ENCODE measurements at regions not wholly inside any gene's neighbourhood (a gene's known extent, or its start where the extent isn't known, plus 50 kb on each side); places are given as distances from the start of the nearest gene placed in this dataset.

- POLR2A ChIA-PET = no interaction called here
- no peak overlapping the region for H3K4me3 Mint-ChIP-seq
- peaks cover 38% of the 10 kb centered on the region for H3K36me3 Mint-ChIP-seq
- H3K4me1 Mint-ChIP-seq = no peaks in the 10 kb centered on the region
- TF ChIP-seq SMAD4 (CRISPR knock-in tag; IDR thresholded peaks at IDR 0.05) (no peak), JAZF1 (CRISPR knock-in tag; IDR thresholded peaks at IDR 0.05) (no peak)
- TF ChIP-seq, protein P1, sequence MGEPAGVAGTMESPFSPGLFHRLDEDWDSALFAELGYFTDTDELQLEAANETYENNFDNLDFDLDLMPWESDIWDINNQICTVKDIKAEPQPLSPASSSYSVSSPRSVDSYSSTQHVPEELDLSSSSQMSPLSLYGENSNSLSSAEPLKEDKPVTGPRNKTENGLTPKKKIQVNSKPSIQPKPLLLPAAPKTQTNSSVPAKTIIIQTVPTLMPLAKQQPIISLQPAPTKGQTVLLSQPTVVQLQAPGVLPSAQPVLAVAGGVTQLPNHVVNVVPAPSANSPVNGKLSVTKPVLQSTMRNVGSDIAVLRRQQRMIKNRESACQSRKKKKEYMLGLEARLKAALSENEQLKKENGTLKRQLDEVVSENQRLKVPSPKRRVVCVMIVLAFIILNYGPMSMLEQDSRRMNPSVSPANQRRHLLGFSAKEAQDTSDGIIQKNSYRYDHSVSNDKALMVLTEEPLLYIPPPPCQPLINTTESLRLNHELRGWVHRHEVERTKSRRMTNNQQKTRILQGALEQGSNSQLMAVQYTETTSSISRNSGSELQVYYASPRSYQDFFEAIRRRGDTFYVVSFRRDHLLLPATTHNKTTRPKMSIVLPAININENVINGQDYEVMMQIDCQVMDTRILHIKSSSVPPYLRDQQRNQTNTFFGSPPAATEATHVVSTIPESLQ (CRISPR knock-in tag; IDR thresholded peaks at IDR 0.05) = no peak
- H3K27me3 Mint-ChIP-seq (ENCODE audit: low read depth) = no peaks in the 10 kb centered on the region
- peaks cover 49% of the 10 kb centered on the region for H3K9me3 Mint-ChIP-seq
- no peak for ATAC-seq
- no peak for DNase-seq (ENCODE audit: low spot score)
- CTCF ChIA-PET = no interaction called here
- H3K27ac Mint-ChIP-seq = no peak overlapping the region
These were observed 586.2 kb downstream of the NR2F2 start for GRCh38 chr15:96916750-96917149.

DNA sequence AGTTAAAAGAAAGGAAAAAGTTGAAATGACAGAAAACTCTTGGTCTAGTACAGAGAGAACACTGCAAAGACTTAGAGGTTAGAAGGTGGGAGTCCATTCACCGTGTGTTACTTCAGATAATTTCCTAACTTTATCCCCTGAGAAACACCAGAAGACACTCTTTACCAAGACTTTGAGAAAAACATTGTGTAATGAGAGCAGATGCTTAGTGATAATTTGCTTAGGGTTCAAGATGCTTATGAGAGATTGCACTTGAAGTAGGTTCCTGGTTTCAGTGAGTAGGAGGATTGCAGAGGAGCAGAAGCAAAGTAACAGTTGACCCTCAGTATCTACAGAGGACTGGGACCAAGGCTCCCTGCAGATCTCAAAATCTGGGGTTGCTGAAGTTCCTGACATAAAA lies 594.1 kb downstream of the NR2F2 start:
- POLR2A ChIA-PET = no interaction called here
- CTCF ChIA-PET = no interaction called here
- Mint-ChIP-seq H3K27ac (no peak overlapping the region), H3K27me3 (ENCODE audit: low read depth) (no peaks in the 10 kb centered on the region), H3K36me3 (peaks cover 4% of the 10 kb centered on the region; the same call in 1 of the 2 replicates), H3K4me3 (no peak overlapping the region), H3K9me3 (peaks cover 20% of the 10 kb centered on the region), H3K4me1 (no peaks in the 10 kb centered on the region)
- TF ChIP-seq GRHL2 (CRISPR knock-in tag; IDR thresholded peaks at IDR 0.05; ENCODE audit: insufficient replicate concordance, severe bottlenecking) (no peak), ZNF423 (CRISPR knock-in tag; IDR thresholded peaks at IDR 0.05) (no peak), ATF2 (CRISPR knock-in tag; IDR thresholded peaks at IDR 0.05; ENCODE audit: borderline replicate concordance, low read depth) (no peak), NR3C1 (CRISPR knock-in tag; conservative IDR thresholded peaks at IDR 0.05; ENCODE audit: low read depth) (no peak)
- TF ChIP-seq, protein P2, sequence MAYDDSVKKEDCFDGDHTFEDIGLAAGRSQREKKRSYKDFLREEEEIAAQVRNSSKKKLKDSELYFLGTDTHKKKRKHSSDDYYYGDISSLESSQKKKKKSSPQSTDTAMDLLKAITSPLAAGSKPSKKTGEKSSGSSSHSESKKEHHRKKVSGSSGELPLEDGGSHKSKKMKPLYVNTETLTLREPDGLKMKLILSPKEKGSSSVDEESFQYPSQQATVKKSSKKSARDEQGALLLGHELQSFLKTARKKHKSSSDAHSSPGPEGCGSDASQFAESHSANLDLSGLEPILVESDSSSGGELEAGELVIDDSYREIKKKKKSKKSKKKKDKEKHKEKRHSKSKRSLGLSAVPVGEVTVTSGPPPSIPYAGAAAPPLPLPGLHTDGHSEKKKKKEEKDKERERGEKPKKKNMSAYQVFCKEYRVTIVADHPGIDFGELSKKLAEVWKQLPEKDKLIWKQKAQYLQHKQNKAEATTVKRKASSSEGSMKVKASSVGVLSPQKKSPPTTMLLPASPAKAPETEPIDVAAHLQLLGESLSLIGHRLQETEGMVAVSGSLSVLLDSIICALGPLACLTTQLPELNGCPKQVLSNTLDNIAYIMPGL (CRISPR knock-in tag; IDR thresholded peaks at IDR 0.05) = no peak
- no peak for ATAC-seq
- no peak for DNase-seq (ENCODE audit: low spot score)

- POLR2A ChIA-PET = interaction anchor here (0.6 to 0.7 kb wide), 2 partner anchors 38 to 352 kb away, joined by 3 to 4 read pairs; no protein-coding TSS in a partner anchor
- Mint-ChIP-seq H3K9me3 (no peaks in the 10 kb centered on the region), H3K27me3 (ENCODE audit: low read depth) (peaks cover 38% of the 10 kb centered on the region)
These were observed 617.1 kb downstream of the NR2F2 start for GRCh38 chr15:96947296-96948229.

More at GRCh38 chr15:96947296-96948229, 617.1 kb downstream of the NR2F2 start:
- H3K27ac Mint-ChIP-seq = no peak overlapping the region
- no peaks in the 10 kb centered on the region for H3K36me3 Mint-ChIP-seq
- CTCF ChIA-PET = interaction anchor here (0.6 to 0.9 kb wide), 6 partner anchors 90 to 627 kb away, joined by 3 to 4 read pairs (median 3); no protein-coding TSS in a partner anchor
- H3K4me1 Mint-ChIP-seq = peaks cover 36% of the 10 kb centered on the region
- TF ChIP-seq PREB (CRISPR knock-in tag; IDR thresholded peaks at IDR 0.05; ENCODE audit: borderline replicate concordance) (no peak), SP1 (CRISPR knock-in tag; conservative IDR thresholded peaks at IDR 0.05) (no peak), HMGA2 (CRISPR knock-in tag; IDR thresholded peaks at IDR 0.05) (no peak), USF2 (CRISPR knock-in tag; IDR thresholded peaks at IDR 0.05) (peak; percentile 34; the same call in 1 of the 2 replicates), CREB1 (CRISPR knock-in tag; IDR thresholded peaks at IDR 0.05) (no peak), ZNF121 (CRISPR knock-in tag; IDR thresholded peaks at IDR 0.05) (no peak), ZNF671 (CRISPR knock-in tag; IDR thresholded peaks at IDR 0.05) (no peak), CBFB (CRISPR knock-in tag; IDR thresholded peaks at IDR 0.05; ENCODE audit: low read depth) (no peak)
- peak; percentile 38 for DNase-seq (ENCODE audit: low spot score)
- H3K4me3 Mint-ChIP-seq = peak overlapping the region; percentile 70
- ATAC-seq = peak; percentile 79

All from WTC11 (cell line).